RWPE2 (cell line): ENCODE measurements at regions not wholly inside any gene's neighbourhood (a gene's known extent, or its start where the extent isn't known, plus 50 kb on each side); places are given as distances from the start of the nearest gene placed in this dataset.

Source experiments
- ATAC-seq: fragments of 200-7000 bp; cut with Tn5 transposase; 3 replicates; pipeline ENCODE4 v1.9.1; 2021; ENCODE audit warnings: low read depth
- DNase-seq: peaks from one replicate; pipeline ENCODE4 v3.0.0-alpha.2; 2020; ENCODE audit warnings: low spot score
- H3K27ac ChIP-seq: fragments of 450-650 bp; 2 replicates; pipeline ENCODE4 v1.5.1; 2017; ENCODE audit warnings: mild to moderate bottlenecking; ENCODE audit not compliant: poor library complexity, severe bottlenecking
- H3K27me3 ChIP-seq: fragments of 250-450 bp; sonication (Bioruptor Pico); 2 replicates; pipeline ENCODE4 v1.5.1; 2021; ENCODE audit warnings: mild to moderate bottlenecking, moderate library complexity; ENCODE audit not compliant: insufficient read depth, poor library complexity, severe bottlenecking
- H3K36me3 ChIP-seq: fragments of 250-450 bp; sonication (Bioruptor Pico); 2 replicates; pipeline ENCODE4 v1.5.1; 2020; ENCODE audit warnings: low read depth, mild to moderate bottlenecking, moderate library complexity
- H3K4me1 ChIP-seq: fragments of 250-450 bp; sonication (Bioruptor Pico); 2 replicates; pipeline ENCODE4 v1.5.1; 2021; ENCODE audit warnings: mild to moderate bottlenecking, moderate library complexity; ENCODE audit not compliant: insufficient read depth, poor library complexity, severe bottlenecking
- H3K4me3 ChIP-seq: fragments of 250-450 bp; sonication (Bioruptor Pico); 2 replicates; pipeline ENCODE4 v1.5.1; 2021; ENCODE audit warnings: mild to moderate bottlenecking, moderate library complexity; ENCODE audit not compliant: severe bottlenecking
- H3K9me3 ChIP-seq: fragments of 250-450 bp; sonication (Bioruptor Pico); 2 replicates; pipeline ENCODE4 v1.5.1; 2021; ENCODE audit warnings: mild to moderate bottlenecking, moderate library complexity; ENCODE audit not compliant: severe bottlenecking
- TF ChIP-seq, protein P1 (sequence below): fragments of 450-650 bp; IDR thresholded peaks from one replicate; pipeline ENCODE4 v1.5.1; 2017; ENCODE audit warnings: mild to moderate bottlenecking, moderate library complexity; ENCODE audit not compliant: poor library complexity, severe bottlenecking

GRCh38 chr19:31957711-31958110 is 387.7 kb upstream of the ZNF507 start:
- Histone ChIP-seq H3K27me3 (peaks cover 5% of the 10 kb centered on the region), H3K9me3 (no peaks in the 10 kb centered on the region), H3K4me3 (no peak overlapping the region), H3K36me3 (no peaks in the 10 kb centered on the region), H3K27ac (no peak overlapping the region), H3K4me1 (no peaks in the 10 kb centered on the region)
- TF ChIP-seq, protein P1, sequence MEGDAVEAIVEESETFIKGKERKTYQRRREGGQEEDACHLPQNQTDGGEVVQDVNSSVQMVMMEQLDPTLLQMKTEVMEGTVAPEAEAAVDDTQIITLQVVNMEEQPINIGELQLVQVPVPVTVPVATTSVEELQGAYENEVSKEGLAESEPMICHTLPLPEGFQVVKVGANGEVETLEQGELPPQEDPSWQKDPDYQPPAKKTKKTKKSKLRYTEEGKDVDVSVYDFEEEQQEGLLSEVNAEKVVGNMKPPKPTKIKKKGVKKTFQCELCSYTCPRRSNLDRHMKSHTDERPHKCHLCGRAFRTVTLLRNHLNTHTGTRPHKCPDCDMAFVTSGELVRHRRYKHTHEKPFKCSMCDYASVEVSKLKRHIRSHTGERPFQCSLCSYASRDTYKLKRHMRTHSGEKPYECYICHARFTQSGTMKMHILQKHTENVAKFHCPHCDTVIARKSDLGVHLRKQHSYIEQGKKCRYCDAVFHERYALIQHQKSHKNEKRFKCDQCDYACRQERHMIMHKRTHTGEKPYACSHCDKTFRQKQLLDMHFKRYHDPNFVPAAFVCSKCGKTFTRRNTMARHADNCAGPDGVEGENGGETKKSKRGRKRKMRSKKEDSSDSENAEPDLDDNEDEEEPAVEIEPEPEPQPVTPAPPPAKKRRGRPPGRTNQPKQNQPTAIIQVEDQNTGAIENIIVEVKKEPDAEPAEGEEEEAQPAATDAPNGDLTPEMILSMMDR: no peak
- no peak for DNase-seq
- no peak for ATAC-seq

DNA sequence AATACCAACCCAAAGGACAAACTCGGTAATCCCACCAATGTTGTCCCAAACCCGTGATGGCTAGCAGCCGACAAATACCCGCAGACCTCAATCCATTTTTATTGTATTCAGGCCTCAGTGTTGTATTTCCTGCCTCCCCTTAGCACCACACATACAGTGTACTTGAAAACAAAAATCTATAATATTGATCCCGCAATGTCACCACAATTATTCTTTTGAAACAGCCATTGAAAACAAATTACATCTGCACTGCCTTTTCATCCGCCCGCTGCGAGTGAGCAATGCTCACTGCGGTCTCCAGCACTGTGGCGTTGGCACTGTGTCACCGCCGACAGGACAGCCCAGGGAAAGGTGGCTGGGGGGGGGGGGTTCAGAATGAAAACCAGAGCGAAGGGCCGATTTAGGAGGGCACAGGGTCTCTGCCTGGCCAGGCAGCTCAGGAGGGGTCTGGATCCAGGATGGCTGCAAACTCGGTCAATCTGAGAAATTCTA is 385.8 kb upstream of the ZNF507 start:
- no peaks in the 10 kb centered on the region for H3K9me3 ChIP-seq
- H3K27ac ChIP-seq: no peak overlapping the region
- ATAC-seq: no peak
- TF ChIP-seq, protein P1: no peak
- DNase-seq: no peak
- no peak overlapping the region for H3K4me3 ChIP-seq
- H3K27me3 ChIP-seq: peaks cover 5% of the 10 kb centered on the region
- no peaks in the 10 kb centered on the region for H3K36me3 ChIP-seq
- no peaks in the 10 kb centered on the region for H3K4me1 ChIP-seq

DNA sequence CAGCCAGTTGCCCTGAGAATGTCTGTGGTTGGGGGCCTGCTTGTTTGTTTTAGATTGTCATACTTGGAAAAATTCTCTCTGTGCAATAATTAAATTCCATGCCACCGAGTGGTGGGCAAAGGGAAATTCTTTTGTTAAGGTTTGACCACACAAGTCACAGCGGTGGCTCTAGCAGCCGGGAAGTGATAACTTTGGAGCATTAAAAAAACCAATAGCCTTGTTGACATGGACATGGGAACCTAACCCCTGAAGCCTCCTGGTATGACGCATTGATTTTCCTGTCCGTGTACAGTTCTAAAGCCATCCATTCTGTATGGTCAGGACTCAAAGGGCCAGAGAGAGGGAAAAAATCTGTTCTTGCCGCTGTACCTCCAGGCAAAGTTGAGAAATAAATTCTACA is 384.9 kb upstream of the ZNF507 start:
- TF ChIP-seq, protein P1: no peak
- H3K4me3 ChIP-seq: no peak overlapping the region
- H3K27ac ChIP-seq: no peak overlapping the region
- no peaks in the 10 kb centered on the region for H3K36me3 ChIP-seq
- peaks cover 5% of the 10 kb centered on the region for H3K27me3 ChIP-seq
- DNase-seq (no peak), ATAC-seq (no peak)
- peaks cover 1% of the 10 kb centered on the region for H3K9me3 ChIP-seq
- H3K4me1 ChIP-seq: no peaks in the 10 kb centered on the region

DNA sequence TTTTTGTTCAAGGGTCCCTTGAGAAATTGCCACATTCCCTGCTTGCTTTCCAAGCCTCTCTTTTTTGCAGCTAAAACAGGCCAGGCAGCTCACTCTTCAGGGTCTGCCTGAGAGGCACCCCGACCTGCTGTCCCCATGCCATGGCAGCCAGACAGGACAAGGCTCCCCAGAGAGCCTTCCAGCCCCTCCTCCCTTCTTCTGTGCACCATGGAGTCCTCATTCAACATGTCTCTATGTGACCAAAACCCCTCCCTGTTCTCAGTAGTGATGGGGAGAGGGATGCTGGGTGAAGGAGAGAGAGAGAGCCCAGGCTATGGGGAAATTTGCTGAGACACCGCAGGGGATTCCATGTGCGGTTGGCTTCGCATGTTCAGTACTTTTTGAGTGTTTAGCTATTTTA is 384.2 kb upstream of the ZNF507 start:
- Histone ChIP-seq H3K27ac (no peak overlapping the region), H3K4me3 (no peak overlapping the region), H3K4me1 (no peaks in the 10 kb centered on the region), H3K27me3 (peaks cover 5% of the 10 kb centered on the region), H3K36me3 (no peaks in the 10 kb centered on the region), H3K9me3 (peaks cover 3% of the 10 kb centered on the region)
- no peak for ATAC-seq
- DNase-seq: no peak
- TF ChIP-seq, protein P1: no peak

GRCh38 chr19:31961667-31962066 is 383.7 kb upstream of the ZNF507 start:
- ATAC-seq (no peak), DNase-seq (no peak)
- no peaks in the 10 kb centered on the region for H3K4me1 ChIP-seq
- no peaks in the 10 kb centered on the region for H3K36me3 ChIP-seq
- no peak overlapping the region for H3K4me3 ChIP-seq
- H3K27me3 ChIP-seq: peaks cover 5% of the 10 kb centered on the region
- TF ChIP-seq, protein P1: no peak
- H3K27ac ChIP-seq: no peak overlapping the region
- H3K9me3 ChIP-seq: peaks cover 3% of the 10 kb centered on the region
